Esophagus muscularis mucosa (tissue), 3 donors: ENCODE measurements at regions not wholly inside any gene's neighbourhood (a gene's known extent, or its start where the extent isn't known, plus 50 kb on each side); places are given as distances from the start of the nearest gene placed in this dataset.
"Not testable (repeated sequence)": the region's sequence is repeated elsewhere in the genome, so short reads cannot be mapped to it uniquely, and the experiment has no call there.

ENCODE experiments used
- CTCF ChIP-seq, 3 experiments: fragments of 200-600 bp in 2 of 3; fragments of 450-650 bp in 1 of 3; sonication (generic) in 2 of 3; IDR thresholded peaks; one replicate each; pipeline ENCODE4 v1.5.1; 2017 to 2019; ENCODE audit warnings: antibody characterized with exemption in 3 of 3, mild to moderate bottlenecking in 2 of 3, moderate library complexity in 1 of 3
- POLR2AphosphoS5 ChIP-seq, 2 donors: sonication (generic); formaldehyde crosslinking; IDR thresholded peaks; one replicate each; pipeline ENCODE4 v1.6.1; 2017; ENCODE audit warnings: antibody characterized with exemption in 2 of 2

- not testable (repeated sequence) for TF ChIP-seq CTCF, POLR2AphosphoS5 (IDR thresholded peaks at IDR 0.05)
Measured at GRCh38 chr12:75683995-75684586, 172.7 kb upstream of the KRR1 start.
